ENCODE measurements at regions not wholly inside any gene's neighbourhood (a gene's known extent, or its start where the extent isn't known, plus 50 kb on each side); places are given as distances from the start of the nearest gene placed in this dataset.
"Not testable (repeated sequence)": the region's sequence is repeated elsewhere in the genome, so short reads cannot be mapped to it uniquely, and the experiment has no call there.

- DNase-seq (ENCODE audit: low spot score) = no peak
These were observed 288.8 kb downstream of the LTN1 start for GRCh38 chr21:28703861-28704260.

- DNase-seq (ENCODE audit: low spot score) = no peak
These were observed 292.9 kb downstream of the LTN1 start for GRCh38 chr21:28699596-28700259.

GRCh38 chr21:28699186-28699585 lies 293.5 kb downstream of the LTN1 start:
- no peak for DNase-seq (ENCODE audit: low spot score)

- DNase-seq (ENCODE audit: low spot score) = no peak
These were observed 295.8 kb downstream of the LTN1 start for GRCh38 chr21:28696844-28697410.

GRCh38 chr21:28693476-28693875 lies 299.2 kb downstream of the LTN1 start:
- no peak for DNase-seq (ENCODE audit: low spot score)

GRCh38 chr21:28690196-28690595 lies 302.5 kb downstream of the LTN1 start:
- no peak for DNase-seq (ENCODE audit: low spot score)

- no peak for DNase-seq (ENCODE audit: low spot score)
These were observed 304.3 kb downstream of the LTN1 start for GRCh38 chr21:28688381-28688780.

GRCh38 chr21:28687586-28687985 lies 305.1 kb downstream of the LTN1 start:
- no peak for DNase-seq (ENCODE audit: low spot score)

- DNase-seq (ENCODE audit: low spot score) = no peak
These were observed 308.5 kb downstream of the LTN1 start for GRCh38 chr21:28683982-28684752.

GRCh38 chr21:28682884-28683283 lies 309.8 kb downstream of the LTN1 start:
- not testable (repeated sequence) for DNase-seq (ENCODE audit: low spot score)

GRCh38 chr21:28677096-28677495 lies 315.6 kb downstream of the LTN1 start:
- DNase-seq (ENCODE audit: low spot score) = not testable (repeated sequence)

GRCh38 chr21:28675331-28676041 lies 317.2 kb downstream of the LTN1 start:
- DNase-seq (ENCODE audit: low spot score) = no peak

- no peak for DNase-seq (ENCODE audit: low spot score)
These were observed 317.9 kb downstream of the LTN1 start for GRCh38 chr21:28674763-28675162.

- DNase-seq (ENCODE audit: low spot score) = no peak
These were observed 321.0 kb downstream of the LTN1 start for GRCh38 chr21:28671549-28672195.

GRCh38 chr21:28669971-28670653 lies 322.6 kb downstream of the LTN1 start:
- no peak for DNase-seq (ENCODE audit: low spot score)

GRCh38 chr21:28669321-28669720 lies 323.4 kb downstream of the LTN1 start:
- DNase-seq (ENCODE audit: low spot score) = no peak

GRCh38 chr21:28663754-28664153 lies 328.9 kb downstream of the LTN1 start:
- no peak for DNase-seq (ENCODE audit: low spot score)

- no peak for DNase-seq (ENCODE audit: low spot score)
These were observed 329.5 kb downstream of the LTN1 start for GRCh38 chr21:28663111-28663693.

- no peak for DNase-seq (ENCODE audit: low spot score)
These were observed 335.1 kb downstream of the LTN1 start for GRCh38 chr21:28657566-28657965.

- DNase-seq (ENCODE audit: low spot score) = no peak
These were observed 337.2 kb downstream of the LTN1 start for GRCh38 chr21:28655471-28655870.

- no peak for DNase-seq (ENCODE audit: low spot score)
These were observed 338.3 kb downstream of the LTN1 start for GRCh38 chr21:28654406-28654805.

All from RKO (cell line).